H1 (cell line): ENCODE measurements at regions not wholly inside any gene's neighbourhood (a gene's known extent, or its start where the extent isn't known, plus 50 kb on each side); places are given as distances from the start of the nearest gene placed in this dataset.

Experiments
- CTCF ChIA-PET: fragments of 300-600 bp; sonication (Branson Sonifier 250); formaldehyde crosslinking; loops from one replicate; lab custom pipeline; 2021; ENCODE audit not compliant: partially characterized antibody; lab: Charles Lee
- POLR2A ChIA-PET: fragments of 300-600 bp; sonication (Branson Sonifier 250); formaldehyde crosslinking; loops from one replicate; lab custom pipeline; 2021; ENCODE audit warnings: inconsistent platforms; ENCODE audit not compliant: partially characterized antibody; lab: Charles Lee
- DNase-seq, 2 experiments: peaks; one replicate each; pipeline versions ENCODE4 v3.0.0 to v3.0.0-alpha.2; 2010 to 2022; ENCODE audit warnings: low spot score in 2 of 2, low read depth in 1 of 2, mixed read lengths in 1 of 2
- FAIRE-seq: peaks from 2 replicates; lab custom pipeline; 2011; peaks lifted over from hg19 to GRCh38; lab: Jason Lieb, UNC
- H2AFZ ChIP-seq: 2 replicates; pipeline ENCODE4 v1.8.1; 2012; ENCODE audit warnings: low read length, inconsistent platforms
- H2AK5ac ChIP-seq: 2 replicates; pipeline ENCODE4 v1.6.1; 2013; ENCODE audit warnings: low read depth, low read length
- H2BK120ac ChIP-seq: replicated peaks from 2 replicates; pipeline ENCODE3; 2013; ENCODE audit warnings: low read depth, low read length, inconsistent platforms
- H2BK12ac ChIP-seq: 2 replicates; pipeline ENCODE4 v1.6.1; 2013; ENCODE audit warnings: low read depth, low read length
- H2BK15ac ChIP-seq: 2 replicates; pipeline ENCODE4 v1.6.1; 2013; ENCODE audit warnings: low read length
- H2BK20ac ChIP-seq: 2 replicates; pipeline ENCODE4 v1.6.1; 2013; ENCODE audit warnings: low read length
- H2BK5ac ChIP-seq: 2 replicates; pipeline ENCODE4 v1.6.1; 2013; ENCODE audit warnings: low read depth, low read length
- H3K14ac ChIP-seq: 2 replicates; pipeline ENCODE4 v1.6.1; 2013; ENCODE audit warnings: inconsistent platforms; ENCODE audit not compliant: insufficient read length
- H3K18ac ChIP-seq: 2 replicates; pipeline ENCODE4 v1.6.1; 2013; ENCODE audit warnings: low read length; ENCODE audit errors: extremely low read depth
- H3K23ac ChIP-seq: 2 replicates; pipeline ENCODE4 v1.6.1; 2013; ENCODE audit warnings: inconsistent platforms; ENCODE audit not compliant: insufficient read length
- H3K23me2 ChIP-seq: 2 replicates; pipeline ENCODE4 v1.6.1; 2013; ENCODE audit warnings: low read depth, low read length
- H3K27ac ChIP-seq: 2 replicates; pipeline ENCODE4 v1.6.1; 2011; ENCODE audit warnings: low read depth, low read length, inconsistent platforms
- H3K27me3 ChIP-seq, 4 experiments: replicated peaks in 1 of 4; 1 replicate in 1 of 4; 2 replicates in 3 of 4; pipeline versions ENCODE4 v1.6.1 to v1.8.1; 2011 to 2013; ENCODE audit warnings: low read length in 3 of 4, mild to moderate bottlenecking in 3 of 4, inconsistent platforms in 2 of 4, mixed read lengths in 2 of 4, moderate library complexity in 1 of 4; ENCODE audit not compliant: control insufficient read depth in 3 of 4, insufficient read depth in 3 of 4; ENCODE audit errors: extremely low read depth in 1 of 4
- H3K36me3 ChIP-seq, 4 experiments: 2 replicates each; pipeline versions ENCODE4 v1.6.1 to v1.8.1; 2011 to 2013; ENCODE audit warnings: mild to moderate bottlenecking in 4 of 4, low read length in 3 of 4, moderate library complexity in 2 of 4, control low read depth in 1 of 4, inconsistent platforms in 1 of 4; ENCODE audit not compliant: insufficient read depth in 4 of 4, control insufficient read depth in 2 of 4
- H3K4ac ChIP-seq: replicated peaks from 2 replicates; pipeline ENCODE3; 2013; ENCODE audit warnings: low read length, low read depth, mixed read lengths, inconsistent platforms; ENCODE audit not compliant: insufficient read length
- H3K4me1 ChIP-seq, 4 experiments: replicated peaks in 1 of 4; 1 replicate in 1 of 4; 2 replicates in 3 of 4; pipeline versions ENCODE4 v1.6.1 to v1.8.1; 2011 to 2013; ENCODE audit warnings: low read length in 3 of 4, inconsistent platforms in 2 of 4, mixed read lengths in 1 of 4; ENCODE audit not compliant: insufficient read depth in 4 of 4, control insufficient read depth in 3 of 4
- H3K4me2 ChIP-seq, 2 experiments: 2 replicates each; pipeline versions ENCODE4 v1.6.1 to v1.8.1; 2011 to 2013; ENCODE audit warnings: low read depth in 2 of 2, low read length in 2 of 2, control low read depth in 1 of 2, inconsistent platforms in 1 of 2, mild to moderate bottlenecking in 1 of 2; ENCODE audit not compliant: insufficient read depth in 1 of 2
- H3K4me3 ChIP-seq, 4 experiments: fragments of 200-600, 300-600 bp in 1 of 4; sonication (generic), shearing (Covaris generic), sonication (Bioruptor Twin) in 1 of 4; 2 replicates each; pipeline versions ENCODE4 v1.5.1 to v1.8.1; 2011 to 2016; ENCODE audit warnings: low read length in 4 of 4, low read depth in 3 of 4, control low read depth in 2 of 4, inconsistent platforms in 2 of 4, mild to moderate bottlenecking in 2 of 4, mixed read lengths in 1 of 4, moderate library complexity in 1 of 4; ENCODE audit not compliant: insufficient read depth in 2 of 4; ENCODE audit errors: extremely low read depth in 1 of 4
- H3K56ac ChIP-seq: replicated peaks from 2 replicates; pipeline ENCODE3; 2013; ENCODE audit warnings: low read depth, mild to moderate bottlenecking, mixed read lengths, low read length, inconsistent platforms; ENCODE audit not compliant: insufficient read length
- H3K79me1 ChIP-seq: 2 replicates; pipeline ENCODE4 v1.6.1; 2013; ENCODE audit warnings: low read depth, low read length, control low read depth
- H3K79me2 ChIP-seq, 2 experiments: 2 replicates each; pipeline versions ENCODE4 v1.6.1 to v1.8.1; 2012 to 2013; ENCODE audit warnings: low read length in 2 of 2, mild to moderate bottlenecking in 2 of 2, inconsistent platforms in 1 of 2; ENCODE audit not compliant: insufficient read depth in 2 of 2, control insufficient read depth in 1 of 2
- H3K9ac ChIP-seq, 4 experiments: replicated peaks in 1 of 4; 1 replicate in 1 of 4; 2 replicates in 3 of 4; pipeline versions ENCODE4 v1.6.1 to v1.8.1; 2011 to 2013; ENCODE audit warnings: low read depth in 3 of 4, low read length in 3 of 4, control low read depth in 2 of 4, mild to moderate bottlenecking in 2 of 4, moderate library complexity in 2 of 4, inconsistent platforms in 1 of 4; ENCODE audit errors: extremely low read depth in 1 of 4
- H3K9me3 ChIP-seq, 2 experiments: 2 replicates each; pipeline versions ENCODE4 v1.6.1 to v1.8.1; 2012 to 2013; ENCODE audit warnings: mild to moderate bottlenecking in 2 of 2, moderate library complexity in 2 of 2, control low read depth in 1 of 2, inconsistent platforms in 1 of 2, low read depth in 1 of 2, low read length in 1 of 2, mixed read lengths in 1 of 2; ENCODE audit not compliant: insufficient read depth in 2 of 2
- H4K20me1 ChIP-seq, 2 experiments: replicated peaks in 1 of 2; 2 replicates each; pipeline versions ENCODE3 to v1.8.1; 2011 to 2013; ENCODE audit warnings: inconsistent platforms in 2 of 2, low read length in 2 of 2, mild to moderate bottlenecking in 1 of 2; ENCODE audit not compliant: insufficient read depth in 2 of 2, control insufficient read depth in 1 of 2
- H4K5ac ChIP-seq: 2 replicates; pipeline ENCODE4 v1.6.1; 2013; ENCODE audit warnings: low read length, low read depth, mixed read lengths, inconsistent platforms; ENCODE audit not compliant: insufficient read length
- H4K8ac ChIP-seq: 2 replicates; pipeline ENCODE4 v1.8.0; 2013; ENCODE audit warnings: mild to moderate bottlenecking, moderate library complexity, low read length, inconsistent platforms; ENCODE audit not compliant: insufficient read depth; ENCODE audit errors: extremely low read depth
- H4K91ac ChIP-seq: replicated peaks from 2 replicates; pipeline ENCODE3; 2013; ENCODE audit warnings: low read length, mixed read lengths, inconsistent platforms; ENCODE audit not compliant: insufficient read length
- BACH1 ChIP-seq: IDR thresholded peaks from 2 replicates; pipeline ENCODE4 v1.6.1; 2012; ENCODE audit warnings: low read length, improper control_type of control experiment
- HDAC2 ChIP-seq, 2 experiments: fragments of 300-600 bp in 1 of 2; sonication (generic) in 1 of 2; IDR thresholded peaks; 2 replicates each; pipeline ENCODE4 v1.6.1; 2011 to 2012; ENCODE audit warnings: low read depth in 2 of 2, low read length in 2 of 2, mild to moderate bottlenecking in 2 of 2, moderate library complexity in 2 of 2, borderline replicate concordance in 1 of 2, inconsistent platforms in 1 of 2
- WGBS, 2 experiments: shearing (Covaris generic) in 1 of 2; methylation state at CpG; one replicate each; pipeline versions ENCODE4 v1.1.6 to v1.1.7; 2013 to 2015; ENCODE audit warnings: low lambda C conversion rate in 2 of 2, mixed read lengths in 2 of 2, inconsistent platforms in 1 of 2, low coverage in 1 of 2, missing lambda C conversion rate in 1 of 2; ENCODE audit not compliant: insufficient replicate concordance in 2 of 2, insufficient coverage in 1 of 2, insufficient read length in 1 of 2; ENCODE audit errors: extremely low coverage in 1 of 2, missing lambda C conversion rate in 1 of 2; 5-methylcytosine and 5-hydroxymethylcytosine counted together

DNA sequence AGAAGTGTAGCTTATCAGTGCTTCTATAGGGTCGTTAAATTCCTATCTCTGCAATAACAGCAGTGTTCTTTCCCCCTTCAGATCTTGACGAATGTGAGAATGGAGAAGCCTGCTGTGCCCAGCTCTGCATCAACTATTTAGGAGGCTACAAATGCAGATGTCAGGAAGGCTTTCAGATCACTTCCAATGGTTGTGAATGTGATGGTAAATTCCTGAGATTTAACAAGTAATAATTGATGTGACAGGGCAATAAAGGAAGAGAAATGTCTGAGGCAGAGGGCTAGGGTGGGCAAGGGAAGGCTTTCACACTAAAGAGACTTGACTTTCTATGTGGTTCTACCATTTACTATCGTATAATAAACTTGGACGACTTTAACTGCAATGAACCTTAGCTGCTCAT lies 711.7 kb upstream of the GOLIM4 start:
- H3K79me1 ChIP-seq = no peaks in the 10 kb centered on the region
- FAIRE-seq = peak; percentile 92
- H2BK20ac ChIP-seq = no peak overlapping the region
- no peak overlapping the region for H2AFZ ChIP-seq
- 39% methylated on average over 4 of the region's 4 CpGs; no CpG with 5 or more reads in 1 of the 2 experiments for WGBS, 2 experiments
- H3K9ac ChIP-seq = no peak overlapping the region
- no peak overlapping the region for H3K56ac ChIP-seq
- no peak overlapping the region for H3K18ac ChIP-seq
- no peak overlapping the region for H3K27ac ChIP-seq
- no peaks in the 10 kb centered on the region for H3K9me3 ChIP-seq
- H4K91ac ChIP-seq = no peak overlapping the region
- POLR2A ChIA-PET = interaction anchor here (1.7 kb wide), 1 partner anchor 10 kb away, joined by 3 read pairs; no protein-coding TSS in a partner anchor
- H4K20me1 ChIP-seq = no peaks in the 10 kb centered on the region
- H3K14ac ChIP-seq = no peak overlapping the region
- H4K8ac ChIP-seq = no peak overlapping the region
- H2BK120ac ChIP-seq = no peak overlapping the region
- DNase-seq = no peak
- H2BK12ac ChIP-seq = peak overlapping the region; percentile 53; the same call in 1 of the 2 replicates
- H3K27me3 ChIP-seq = no peaks in the 10 kb centered on the region
- peaks cover 2 to 22% (median 8%) of the 10 kb centered on the region in 4 experiments for H3K4me1 ChIP-seq
- CTCF ChIA-PET = interaction anchor here (0.9 to 2.3 kb wide), 3 partner anchors 12 to 490 kb away, joined by 3 to 8 read pairs (median 3); no protein-coding TSS in a partner anchor
- no peak overlapping the region for H2BK15ac ChIP-seq
- H2BK5ac ChIP-seq = no peak overlapping the region
- no peaks in the 10 kb centered on the region for H3K23me2 ChIP-seq
- peak overlapping the region; percentile 27 to 29; a peak in 2 of 4 replicates for H3K4me2 ChIP-seq
- no peak overlapping the region for H3K4ac ChIP-seq
- no peaks in the 10 kb centered on the region for H3K79me2 ChIP-seq
- no peak overlapping the region for H4K5ac ChIP-seq
- H2AK5ac ChIP-seq = no peak overlapping the region
- H3K4me3 ChIP-seq = peak overlapping the region in 1 of 4 experiments; percentile 25; a peak in 1 of 8 replicates
- H3K36me3 ChIP-seq = no peaks in the 10 kb centered on the region
- no peak overlapping the region for H3K23ac ChIP-seq
- TF ChIP-seq HDAC2 (IDR thresholded peaks at IDR 0.05; ENCODE audit: borderline replicate concordance in 1 of 2, low read depth in 2 of 2, low read length in 2 of 2) (0 out of 4 replicates have a peak, but pooled peaks of 1 of the 2 experiments have one; percentile 48), BACH1 (no peak)
